CD4-positive, alpha-beta T cell treated with Interleukin-12 subunit alpha and Interleukin-12 subunit beta, for 1 hour (primary cell): ENCODE measurements at regions not wholly inside any gene's neighbourhood (a gene's known extent, or its start where the extent isn't known, plus 50 kb on each side); places are given as distances from the start of the nearest gene placed in this dataset.

Source experiments
- DNase-seq: peaks from one replicate; pipeline ENCODE4 v3.0.0-alpha.2; 2020

DNA sequence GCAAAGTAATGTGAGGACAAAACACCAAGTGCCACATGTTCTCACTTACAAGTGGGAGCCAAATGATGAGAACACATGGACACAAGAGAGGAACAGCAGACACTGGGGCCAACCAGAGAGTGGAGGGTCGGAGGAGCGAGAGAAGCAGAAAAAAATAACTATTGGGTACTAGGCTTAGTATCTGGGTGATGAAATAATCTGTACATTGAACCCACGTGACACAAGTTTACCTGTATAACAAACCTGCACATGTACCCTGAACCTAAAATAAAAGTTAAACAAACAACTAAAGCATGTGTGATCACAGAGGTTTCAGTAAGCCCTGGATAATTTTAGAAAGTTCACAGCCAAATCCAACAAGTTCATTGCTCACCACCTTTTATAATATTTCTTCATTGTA lies 160.1 kb downstream of the TENT4A start:
- DNase-seq: no peak

DNA sequence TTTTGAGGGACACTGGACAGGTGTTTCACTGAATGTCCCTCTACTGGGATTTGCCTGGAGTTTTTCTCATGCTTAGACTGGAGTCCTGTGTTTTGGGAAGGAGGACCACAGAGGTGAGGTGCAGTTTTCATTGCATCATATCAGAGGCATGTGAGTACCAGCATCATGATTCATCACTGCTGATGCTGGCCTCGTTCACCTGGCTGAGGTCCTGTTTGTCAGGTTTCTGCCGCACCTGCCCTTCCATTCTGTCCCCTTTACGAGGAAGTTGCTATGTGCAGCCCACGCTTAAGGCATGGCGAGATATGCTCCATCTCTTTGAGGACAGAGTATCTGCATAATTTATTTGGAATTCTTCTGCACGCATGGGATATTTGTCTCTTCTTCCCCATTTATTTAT lies 162.1 kb downstream of the TENT4A start:
- no peak for DNase-seq

DNA sequence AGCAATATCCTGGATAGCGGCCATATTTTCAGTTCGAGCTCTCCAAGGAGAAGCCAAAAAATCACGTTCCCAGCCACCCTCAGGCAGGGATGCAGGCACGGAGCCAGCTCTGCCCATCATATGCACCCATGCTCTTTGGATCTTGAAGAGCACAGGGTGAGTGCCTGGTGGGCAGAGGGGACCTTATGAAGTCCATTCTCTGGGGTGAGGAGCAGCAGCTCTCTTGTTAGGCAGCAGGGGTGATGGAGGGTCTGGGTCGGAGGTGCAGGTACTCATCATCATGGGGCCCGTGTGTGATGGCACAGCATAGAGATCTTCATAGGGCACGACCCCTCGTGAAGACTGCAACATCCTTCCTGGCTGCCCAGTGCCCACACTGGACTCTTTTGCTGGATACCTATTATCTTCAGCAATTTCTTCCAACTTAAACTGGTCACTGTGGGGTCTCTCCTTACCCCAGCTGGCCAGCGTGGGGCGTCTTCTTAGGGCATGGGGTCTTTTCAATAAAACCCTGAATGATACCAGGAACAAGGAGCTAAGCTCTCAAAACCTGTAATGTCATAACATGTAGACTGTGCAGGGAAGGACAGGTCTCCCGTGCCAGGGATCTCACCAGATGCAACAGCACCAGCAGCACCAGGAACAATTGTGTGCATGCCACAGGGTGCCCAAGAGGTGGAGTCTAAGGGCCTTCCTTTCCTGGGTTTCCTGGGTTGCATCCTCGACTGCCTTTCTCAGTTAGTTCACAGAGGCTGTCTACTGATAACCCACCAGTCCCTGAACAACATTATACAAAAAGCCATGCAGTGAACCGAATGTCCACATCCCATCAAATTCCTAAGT lies 165.0 kb downstream of the TENT4A start:
- no peak for DNase-seq

- no peak for DNase-seq
Measured at GRCh38 chr5:6885581-6885980, 172.3 kb downstream of the TENT4A start.

- DNase-seq: no peak
Measured at GRCh38 chr5:6886866-6887265, 173.6 kb downstream of the TENT4A start.

GRCh38 chr5:6889030-6889429 lies 175.8 kb downstream of the TENT4A start:
- no peak for DNase-seq

DNA sequence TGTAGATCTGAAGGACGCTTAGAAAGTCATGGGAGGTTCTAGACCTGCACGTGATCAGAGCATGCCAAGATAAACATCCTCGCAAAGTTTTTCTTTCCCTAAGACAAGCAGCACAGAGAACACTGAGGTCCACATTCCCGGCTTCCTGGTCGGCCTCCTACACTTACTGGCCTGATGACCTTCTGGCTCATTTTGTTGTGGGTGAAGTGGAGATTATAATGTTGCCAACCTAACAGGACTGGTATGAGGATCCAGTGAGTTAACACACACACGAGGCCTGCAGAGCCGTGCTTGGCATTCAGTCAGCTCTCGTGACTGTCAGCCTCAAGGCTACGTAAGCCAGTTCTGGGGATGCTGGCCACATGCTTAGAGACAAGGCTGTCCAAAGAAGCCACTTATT lies 186.0 kb downstream of the TENT4A start:
- DNase-seq: no peak

- no peak for DNase-seq
Measured at GRCh38 chr5:6900247-6901227, 187.3 kb downstream of the TENT4A start.

GRCh38 chr5:6902094-6902493 lies 188.9 kb downstream of the TENT4A start:
- DNase-seq: no peak

GRCh38 chr5:6902597-6902996 lies 189.4 kb downstream of the TENT4A start:
- DNase-seq: no peak

DNA sequence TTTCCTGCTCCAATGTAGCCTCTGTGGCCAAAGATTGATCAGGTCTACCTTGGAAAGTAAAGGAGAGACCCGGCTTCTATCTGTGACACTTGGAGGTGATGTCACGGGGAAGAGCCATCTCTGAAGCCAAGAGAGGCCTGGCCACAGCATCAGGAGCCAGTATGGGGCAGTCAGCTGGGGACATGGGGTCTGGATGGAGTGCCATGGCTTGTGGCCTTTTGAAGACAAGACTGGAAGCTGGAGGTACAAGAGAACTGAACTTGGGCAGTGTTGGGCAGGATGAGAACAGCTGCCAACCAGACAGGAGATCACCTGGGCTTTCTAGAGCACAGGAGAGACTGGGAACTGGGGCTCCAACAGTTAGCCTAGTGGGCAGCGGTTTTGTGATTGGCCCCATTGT lies 190.7 kb downstream of the TENT4A start:
- DNase-seq: no peak

- DNase-seq: no peak
Measured at GRCh38 chr5:6904860-6905259, 191.6 kb downstream of the TENT4A start.

DNA sequence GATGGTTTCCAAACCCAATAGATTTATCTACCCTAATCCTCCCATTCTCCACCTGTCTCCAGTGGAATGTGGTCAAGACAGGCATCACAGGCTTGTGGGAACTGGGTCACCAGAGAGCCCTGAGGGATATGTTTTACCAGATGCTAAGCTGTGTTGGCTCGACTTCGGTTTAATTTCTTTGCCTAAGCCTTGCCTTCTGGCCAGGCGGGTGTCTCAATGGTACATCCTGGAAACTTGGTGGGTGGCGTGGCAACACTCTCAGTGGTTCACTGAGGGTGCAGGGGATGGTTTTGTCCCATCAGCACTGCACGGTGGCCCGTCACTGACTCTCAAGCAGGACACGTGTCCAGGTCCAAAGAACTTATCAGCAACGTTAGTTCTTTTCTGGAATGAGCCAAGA lies 192.2 kb downstream of the TENT4A start:
- no peak for DNase-seq

DNA sequence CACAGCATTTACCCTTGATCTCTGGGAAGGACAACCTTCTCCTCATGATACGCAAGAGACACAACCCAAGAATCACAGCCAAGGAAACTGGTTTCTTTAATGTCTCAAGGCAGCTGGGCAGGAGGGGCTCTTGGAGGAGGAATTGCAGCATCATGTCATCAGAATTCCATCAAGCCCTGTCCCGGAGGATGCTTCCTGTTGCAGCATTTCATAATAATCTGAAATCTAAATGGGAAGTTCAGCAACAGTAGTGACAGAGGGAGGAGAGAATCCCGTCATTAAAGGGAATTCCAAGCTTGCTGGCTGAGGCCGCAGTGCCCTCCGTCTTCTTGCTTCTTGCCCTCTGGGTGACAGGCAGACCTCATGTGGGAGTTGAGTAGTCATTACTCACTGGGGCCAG lies 192.7 kb downstream of the TENT4A start:
- DNase-seq: no peak

DNA sequence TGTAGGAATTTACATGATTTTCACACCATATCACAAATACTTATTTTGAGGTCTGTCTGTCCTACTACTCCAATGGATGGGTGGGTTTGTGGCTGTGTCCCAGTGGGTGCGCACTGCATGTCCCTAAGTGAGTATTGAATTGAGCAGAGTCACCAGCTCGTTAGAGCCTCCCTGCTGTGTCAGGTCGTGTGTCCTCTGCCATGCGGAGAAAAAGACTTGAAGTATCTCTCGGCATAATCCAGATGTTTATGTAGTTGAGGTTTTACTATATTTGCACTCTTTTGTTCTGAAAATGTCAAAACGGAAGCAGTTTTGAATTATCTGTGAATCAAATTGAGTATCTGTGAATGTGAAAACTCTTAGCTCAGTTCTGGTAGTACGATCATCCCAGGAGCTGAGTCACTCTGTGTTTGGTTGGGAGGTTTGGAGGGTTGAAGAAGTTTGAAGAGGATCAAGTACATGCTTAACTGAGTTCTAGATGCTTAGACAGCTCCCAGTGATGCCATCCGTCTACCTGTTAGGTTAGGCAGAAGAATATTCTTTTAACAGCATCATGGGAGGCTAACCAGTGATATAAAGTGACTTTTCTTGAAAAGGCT lies 194.2 kb downstream of the TENT4A start:
- no peak for DNase-seq

DNA sequence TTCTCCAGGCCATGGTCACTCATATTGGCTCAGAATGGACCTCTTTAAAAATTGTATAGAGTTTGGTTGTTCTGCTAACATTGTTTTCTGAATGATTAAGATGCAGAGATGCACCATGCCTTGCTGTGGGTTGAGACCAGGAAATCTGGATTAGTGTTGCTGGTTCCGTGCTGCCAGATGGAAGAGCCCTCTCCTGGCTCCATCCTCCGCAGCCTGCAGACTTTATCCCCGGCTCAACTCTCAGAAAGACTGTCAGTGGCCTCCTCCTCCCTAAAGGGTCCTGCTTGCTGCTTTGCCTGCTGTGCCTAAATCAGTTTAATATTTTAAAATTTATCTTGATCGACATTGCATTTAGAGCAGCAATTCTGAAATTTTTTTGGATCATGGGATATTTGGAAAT lies 196.7 kb downstream of the TENT4A start:
- no peak for DNase-seq

DNA sequence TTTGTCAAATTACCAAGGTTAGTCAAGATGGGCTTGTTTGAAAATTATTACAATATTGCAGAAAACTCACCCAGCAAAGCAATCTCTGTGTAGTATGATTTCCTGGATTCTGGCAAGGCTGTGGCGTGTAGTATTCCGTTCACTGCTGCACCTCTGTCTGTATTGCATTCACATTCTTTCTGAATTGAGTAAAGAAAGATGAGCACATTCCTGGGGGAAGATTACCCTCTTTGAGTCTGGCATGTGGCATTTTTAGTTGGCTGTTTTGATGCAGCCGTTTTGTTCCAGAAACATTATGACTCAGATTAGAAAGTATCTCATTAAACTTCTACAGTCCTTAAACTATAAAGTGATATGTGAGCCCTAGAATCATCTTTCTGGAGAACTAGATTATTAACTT lies 197.7 kb downstream of the TENT4A start:
- no peak for DNase-seq

DNA sequence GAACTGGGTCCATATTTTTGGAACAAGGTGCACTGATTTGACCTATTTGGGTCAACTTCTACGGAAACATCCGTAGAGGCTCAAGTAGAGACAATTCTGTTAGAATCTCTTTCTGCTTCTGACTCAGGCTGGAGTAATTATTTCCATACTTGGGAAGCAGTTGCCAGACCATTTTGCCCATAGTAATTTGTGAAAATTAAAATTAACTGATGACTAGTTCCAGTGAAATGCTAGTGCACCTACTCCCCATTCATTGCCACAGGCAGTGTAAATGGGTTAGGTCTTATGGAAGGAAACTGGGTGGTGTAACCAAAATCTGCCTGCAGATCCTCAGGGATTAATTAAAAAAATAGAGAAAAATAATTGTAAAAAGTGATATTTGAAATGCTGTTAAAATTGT lies 201.1 kb downstream of the TENT4A start:
- no peak for DNase-seq

DNA sequence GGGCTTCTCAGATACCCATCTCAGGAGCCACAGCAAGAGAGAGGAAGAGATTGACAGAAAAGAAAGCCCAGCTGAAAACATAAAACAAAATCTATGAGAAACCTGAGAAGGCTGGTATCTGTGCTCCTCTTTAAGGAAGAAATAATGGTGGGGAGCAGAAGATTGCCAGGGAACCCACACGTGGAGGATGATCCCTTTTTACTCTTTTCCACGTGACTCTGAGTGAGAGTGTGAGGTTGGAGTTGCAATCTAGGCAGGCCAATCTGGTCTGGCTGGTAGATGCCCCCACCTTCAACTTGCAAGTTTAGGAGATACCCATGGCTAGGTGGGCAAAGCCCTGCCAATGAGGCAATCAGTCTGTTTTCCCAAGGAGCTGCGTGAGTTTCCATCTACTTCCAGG lies 202.3 kb downstream of the TENT4A start:
- no peak for DNase-seq

- DNase-seq: no peak
Measured at GRCh38 chr5:6918255-6918654, 205.0 kb downstream of the TENT4A start.

- no peak for DNase-seq
Measured at GRCh38 chr5:6920628-6921256, 207.5 kb downstream of the TENT4A start.

DNA sequence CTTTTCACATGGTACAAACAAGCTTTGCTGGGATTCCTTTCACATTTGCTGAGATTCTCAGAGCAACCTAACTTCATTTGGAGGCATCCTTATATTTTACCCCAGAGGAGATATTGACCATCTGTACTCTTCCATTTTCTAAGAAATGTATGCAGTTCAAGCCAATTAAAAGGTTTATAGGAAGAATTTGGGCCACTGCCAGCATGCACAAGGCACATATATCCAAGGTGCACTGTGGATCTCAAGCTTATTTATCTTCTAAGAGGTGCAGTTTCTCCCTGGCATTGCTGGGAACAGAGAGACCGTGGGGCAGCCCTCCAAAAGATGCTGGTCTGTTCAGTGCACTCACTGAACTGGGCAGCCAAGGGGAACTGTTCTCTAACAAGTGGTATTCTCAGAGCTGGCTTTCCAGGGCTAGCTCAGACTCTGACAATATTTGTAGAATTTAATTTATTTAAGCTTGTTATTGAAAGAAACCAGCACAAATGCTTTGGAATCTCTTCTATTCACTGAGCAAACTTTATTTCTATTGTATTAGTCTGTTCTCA lies 213.3 kb downstream of the TENT4A start:
- no peak for DNase-seq

- DNase-seq: no peak
Measured at GRCh38 chr5:6936031-6936430, 222.8 kb downstream of the TENT4A start.
